WTC11 (cell line): ENCODE measurements at regions not wholly inside any gene's neighbourhood (a gene's known extent, or its start where the extent isn't known, plus 50 kb on each side); places are given as distances from the start of the nearest gene placed in this dataset.

ENCODE experiments used
- ATAC-seq: fragments of 200-7000 bp; cut with Tn5 transposase; 2 replicates; pipeline ENCODE4 v1.10.0; 2021; ENCODE audit warnings: mild to moderate bottlenecking, moderate library complexity
- CTCF ChIA-PET: fragments of 300-600 bp; sonication (Branson Sonifier 250); formaldehyde crosslinking; loops from one replicate; lab custom pipeline; 2021; ENCODE audit warnings: antibody characterized with exemption; lab: Charles Lee
- POLR2A ChIA-PET: fragments of 350-600 bp; sonication (Branson Sonifier 250); formaldehyde crosslinking; loops from one replicate; lab custom pipeline; 2021; ENCODE audit warnings: antibody characterized with exemption; lab: Charles Lee
- DNase-seq: peaks from one replicate; pipeline ENCODE4 v3.0.0; 2021; ENCODE audit warnings: low spot score
- H3K27ac Mint-ChIP-seq: 2 replicates; pipeline ENCODE4 v1.8.0; 2021; ENCODE audit warnings: mixed read lengths
- H3K27me3 Mint-ChIP-seq: 2 replicates; pipeline ENCODE4 v1.8.0; 2021; ENCODE audit warnings: low read depth, mild to moderate bottlenecking, moderate library complexity, mixed read lengths
- H3K36me3 Mint-ChIP-seq: 2 replicates; pipeline ENCODE4 v1.8.0; 2021; ENCODE audit warnings: mixed read lengths
- H3K4me1 Mint-ChIP-seq: 2 replicates; pipeline ENCODE4 v1.8.0; 2022; ENCODE audit warnings: mixed read lengths
- H3K4me3 Mint-ChIP-seq: 2 replicates; pipeline ENCODE4 v1.8.0; 2021; ENCODE audit warnings: mild to moderate bottlenecking, moderate library complexity, mixed read lengths
- H3K9me3 Mint-ChIP-seq: 2 replicates; pipeline ENCODE4 v1.8.0; 2021; ENCODE audit warnings: mixed read lengths
- ATF6 ChIP-seq: sonication (generic); formaldehyde crosslinking; IDR thresholded peaks from 2 replicates; pipeline ENCODE4 v1.8.1; 2023; ENCODE audit warnings: mild to moderate bottlenecking, missing genetic modification reagents
- CTCF ChIP-seq: fragments of 200-600 bp; IDR thresholded peaks from 2 replicates; pipeline ENCODE4 v1.8.0; 2022; ENCODE audit warnings: antibody characterized with exemption
- ESRRA ChIP-seq: sonication (generic); formaldehyde crosslinking; IDR thresholded peaks from 2 replicates; pipeline ENCODE4 v1.8.1; 2022; ENCODE audit warnings: mild to moderate bottlenecking, missing genetic modification reagents, borderline replicate concordance
- FOXP1 ChIP-seq: sonication (generic); formaldehyde crosslinking; IDR thresholded peaks from 2 replicates; pipeline ENCODE4 v1.8.0; 2022; ENCODE audit warnings: missing genetic modification reagents, mild to moderate bottlenecking, moderate library complexity, borderline replicate concordance
- IRF1 ChIP-seq: sonication (generic); formaldehyde crosslinking; IDR thresholded peaks from 2 replicates; pipeline ENCODE4 v1.8.0; 2023; ENCODE audit warnings: missing genetic modification reagents
- KAT7 ChIP-seq: sonication (generic); formaldehyde crosslinking; IDR thresholded peaks from 2 replicates; pipeline ENCODE4 v1.8.1; 2023; ENCODE audit warnings: missing genetic modification reagents, mild to moderate bottlenecking, borderline replicate concordance
- NFATC4 ChIP-seq: fragments of 250-450 bp; sonication (Bioruptor Pico); IDR thresholded peaks from 2 replicates; pipeline ENCODE4 v1.9.0; 2021; ENCODE audit warnings: mild to moderate bottlenecking
- NFE2L1 ChIP-seq: sonication (generic); formaldehyde crosslinking; IDR thresholded peaks from 2 replicates; pipeline ENCODE4 v1.8.1; 2023; ENCODE audit warnings: missing genetic modification reagents
- NR2C2 ChIP-seq: sonication (generic); formaldehyde crosslinking; IDR thresholded peaks from 2 replicates; pipeline ENCODE4 v1.8.0; 2022; ENCODE audit warnings: mild to moderate bottlenecking, missing genetic modification reagents
- PREB ChIP-seq: sonication (generic); formaldehyde crosslinking; IDR thresholded peaks from 2 replicates; pipeline ENCODE4 v1.8.1; 2022; ENCODE audit warnings: mild to moderate bottlenecking, missing genetic modification reagents, moderate library complexity, borderline replicate concordance
- RELA ChIP-seq: sonication (generic); formaldehyde crosslinking; IDR thresholded peaks from 2 replicates; pipeline ENCODE4 v1.8.1; 2022; ENCODE audit warnings: missing genetic modification reagents, mild to moderate bottlenecking, borderline replicate concordance
- SMAD4 ChIP-seq: sonication (generic); formaldehyde crosslinking; IDR thresholded peaks from 2 replicates; pipeline ENCODE4 v1.8.0; 2022; ENCODE audit warnings: mild to moderate bottlenecking, missing genetic modification reagents
- TEAD4 ChIP-seq: sonication (generic); formaldehyde crosslinking; IDR thresholded peaks from 2 replicates; pipeline ENCODE4 v1.8.0; 2022; ENCODE audit warnings: mild to moderate bottlenecking, missing genetic modification reagents
- ZBTB43 ChIP-seq: sonication (generic); formaldehyde crosslinking; IDR thresholded peaks from 2 replicates; pipeline ENCODE4 v1.8.1; 2023; ENCODE audit warnings: mild to moderate bottlenecking, missing genetic modification reagents
- ZNF121 ChIP-seq: sonication (generic); formaldehyde crosslinking; IDR thresholded peaks from 2 replicates; pipeline ENCODE4 v1.8.0; 2023; ENCODE audit warnings: missing genetic modification reagents
- ZNF219 ChIP-seq: sonication (generic); formaldehyde crosslinking; IDR thresholded peaks from 2 replicates; pipeline ENCODE4 v1.8.0; 2023; ENCODE audit warnings: missing genetic modification reagents, mild to moderate bottlenecking, borderline replicate concordance
- TF ChIP-seq, protein P1 (sequence below): sonication (generic); formaldehyde crosslinking; conservative IDR thresholded peaks from 2 replicates; pipeline ENCODE4 v1.8.1; 2022; ENCODE audit warnings: mild to moderate bottlenecking, missing genetic modification reagents
- TF ChIP-seq, protein P2 (sequence below): sonication (generic); formaldehyde crosslinking; IDR thresholded peaks from 2 replicates; pipeline ENCODE4 v1.8.0; 2022; ENCODE audit warnings: mild to moderate bottlenecking, missing genetic modification reagents
- TF ChIP-seq, protein P3 (sequence below): fragments of 250-450 bp; sonication (Bioruptor Pico); conservative IDR thresholded peaks from 2 replicates; pipeline ENCODE4 v1.9.0; 2021; ENCODE audit warnings: mild to moderate bottlenecking
- TF ChIP-seq, protein P4 (sequence below): fragments of 250-450 bp; sonication (Bioruptor Pico); IDR thresholded peaks from 2 replicates; pipeline ENCODE4 v1.9.0; 2021; ENCODE audit warnings: mild to moderate bottlenecking

DNA sequence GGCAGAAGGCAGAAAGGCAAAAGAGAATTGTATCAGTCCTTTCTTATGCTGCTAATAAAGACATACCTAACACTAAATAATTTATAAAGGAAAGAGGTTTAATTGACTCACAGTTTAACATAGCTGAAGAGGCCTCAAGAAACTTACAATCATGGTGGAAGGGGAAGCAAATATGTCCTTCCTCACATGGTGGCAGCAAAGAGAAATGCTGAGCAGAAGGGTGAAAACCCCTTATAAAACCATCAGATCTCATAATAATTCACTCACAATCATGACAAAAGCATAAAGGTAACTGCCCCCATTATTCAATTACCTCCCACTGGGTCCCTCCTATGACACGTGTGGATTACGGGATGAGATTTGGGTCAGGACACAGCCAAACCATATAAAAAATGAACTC is 312.5 kb upstream of the PTGER4 start:
- DNase-seq (no peak), ATAC-seq (no peak)
- no peak overlapping the region for H3K27ac Mint-ChIP-seq
- H3K27me3 Mint-ChIP-seq: no peaks in the 10 kb centered on the region
- H3K36me3 Mint-ChIP-seq: peaks cover 3% of the 10 kb centered on the region; the same call in 1 of the 2 replicates
- H3K4me1 Mint-ChIP-seq: no peaks in the 10 kb centered on the region
- H3K4me3 Mint-ChIP-seq: no peak overlapping the region
- TF ChIP-seq ZNF121 (CRISPR knock-in tag) (no peak), ATF6 (CRISPR knock-in tag) (no peak), NR2C2 (CRISPR knock-in tag) (no peak)
- TF ChIP-seq, all 79 proteins: peak for 0
- ChIA-PET CTCF (no interaction called here), POLR2A (no interaction called here)
- H3K9me3 Mint-ChIP-seq: peaks cover 23% of the 10 kb centered on the region

DNA sequence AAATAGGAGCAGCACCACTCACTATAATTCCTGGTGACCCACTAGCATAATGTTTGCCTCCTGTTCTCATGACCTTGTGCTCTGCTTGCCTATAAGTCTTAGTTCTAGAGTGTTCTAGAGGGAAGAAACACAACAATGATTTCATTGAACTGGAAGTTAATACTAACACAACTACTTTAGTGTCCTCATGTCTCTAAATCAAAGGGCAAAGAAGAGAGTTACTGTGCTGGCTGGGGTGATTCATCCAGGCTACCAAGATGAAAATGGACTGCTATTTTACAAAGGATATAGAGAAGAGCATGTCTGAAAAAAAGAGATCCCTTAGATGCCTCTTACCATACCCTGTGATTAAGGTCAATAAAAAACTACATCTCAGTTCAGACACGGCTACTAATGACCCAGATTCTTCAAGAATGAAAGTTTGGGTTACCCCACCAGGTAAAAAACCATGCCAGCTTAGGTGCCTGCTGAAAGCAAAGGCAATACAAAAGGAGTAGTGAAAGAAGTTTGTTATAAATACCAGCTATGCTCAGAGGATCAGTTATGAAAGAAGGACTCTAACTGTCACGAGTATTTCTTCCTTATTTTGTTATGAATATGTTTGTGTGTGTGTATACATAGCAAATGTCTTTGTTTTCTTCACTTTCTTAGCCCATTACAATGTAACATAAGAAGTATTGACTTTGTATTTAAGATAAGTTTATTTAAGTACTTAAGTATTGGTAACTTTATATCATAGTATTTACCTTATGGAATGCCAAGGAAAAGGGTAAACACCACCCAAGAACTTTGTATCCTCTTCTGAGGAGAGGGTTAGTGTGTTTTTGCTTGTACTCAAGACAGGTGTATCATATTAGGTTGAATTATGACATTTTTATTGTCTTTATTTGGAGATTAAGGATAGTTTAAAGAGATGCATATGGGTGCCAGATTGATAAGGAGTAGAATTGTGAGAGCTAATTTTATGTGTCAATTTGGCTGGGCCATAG is 314.1 kb upstream of the PTGER4 start:
- CTCF ChIA-PET: no interaction called here
- Mint-ChIP-seq H3K4me3 (no peak overlapping the region), H3K9me3 (peaks cover 18% of the 10 kb centered on the region), H3K27me3 (no peaks in the 10 kb centered on the region), H3K36me3 (peaks cover 3% of the 10 kb centered on the region; the same call in 1 of the 2 replicates), H3K4me1 (no peaks in the 10 kb centered on the region), H3K27ac (no peak overlapping the region)
- TF ChIP-seq TEAD4 (no peak), ZNF219 (CRISPR knock-in tag) (no peak), KAT7 (CRISPR knock-in tag) (no peak), NFE2L1 (CRISPR knock-in tag) (no peak), NFATC4 (CRISPR knock-in tag) (no peak), PREB (CRISPR knock-in tag) (no peak), SMAD4 (CRISPR knock-in tag) (no peak), ESRRA (CRISPR knock-in tag) (no peak), RELA (CRISPR knock-in tag) (no peak), IRF1 (CRISPR knock-in tag) (no peak), CTCF (no peak), ZBTB43 (CRISPR knock-in tag) (no peak), FOXP1 (no peak)
- TF ChIP-seq, protein P1, sequence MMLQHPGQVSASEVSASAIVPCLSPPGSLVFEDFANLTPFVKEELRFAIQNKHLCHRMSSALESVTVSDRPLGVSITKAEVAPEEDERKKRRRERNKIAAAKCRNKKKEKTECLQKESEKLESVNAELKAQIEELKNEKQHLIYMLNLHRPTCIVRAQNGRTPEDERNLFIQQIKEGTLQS (CRISPR knock-in tag): no peak
- TF ChIP-seq, protein P2, sequence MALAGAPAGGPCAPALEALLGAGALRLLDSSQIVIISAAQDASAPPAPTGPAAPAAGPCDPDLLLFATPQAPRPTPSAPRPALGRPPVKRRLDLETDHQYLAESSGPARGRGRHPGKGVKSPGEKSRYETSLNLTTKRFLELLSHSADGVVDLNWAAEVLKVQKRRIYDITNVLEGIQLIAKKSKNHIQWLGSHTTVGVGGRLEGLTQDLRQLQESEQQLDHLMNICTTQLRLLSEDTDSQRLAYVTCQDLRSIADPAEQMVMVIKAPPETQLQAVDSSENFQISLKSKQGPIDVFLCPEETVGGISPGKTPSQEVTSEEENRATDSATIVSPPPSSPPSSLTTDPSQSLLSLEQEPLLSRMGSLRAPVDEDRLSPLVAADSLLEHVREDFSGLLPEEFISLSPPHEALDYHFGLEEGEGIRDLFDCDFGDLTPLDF (CRISPR knock-in tag): no peak
- TF ChIP-seq, protein P3, sequence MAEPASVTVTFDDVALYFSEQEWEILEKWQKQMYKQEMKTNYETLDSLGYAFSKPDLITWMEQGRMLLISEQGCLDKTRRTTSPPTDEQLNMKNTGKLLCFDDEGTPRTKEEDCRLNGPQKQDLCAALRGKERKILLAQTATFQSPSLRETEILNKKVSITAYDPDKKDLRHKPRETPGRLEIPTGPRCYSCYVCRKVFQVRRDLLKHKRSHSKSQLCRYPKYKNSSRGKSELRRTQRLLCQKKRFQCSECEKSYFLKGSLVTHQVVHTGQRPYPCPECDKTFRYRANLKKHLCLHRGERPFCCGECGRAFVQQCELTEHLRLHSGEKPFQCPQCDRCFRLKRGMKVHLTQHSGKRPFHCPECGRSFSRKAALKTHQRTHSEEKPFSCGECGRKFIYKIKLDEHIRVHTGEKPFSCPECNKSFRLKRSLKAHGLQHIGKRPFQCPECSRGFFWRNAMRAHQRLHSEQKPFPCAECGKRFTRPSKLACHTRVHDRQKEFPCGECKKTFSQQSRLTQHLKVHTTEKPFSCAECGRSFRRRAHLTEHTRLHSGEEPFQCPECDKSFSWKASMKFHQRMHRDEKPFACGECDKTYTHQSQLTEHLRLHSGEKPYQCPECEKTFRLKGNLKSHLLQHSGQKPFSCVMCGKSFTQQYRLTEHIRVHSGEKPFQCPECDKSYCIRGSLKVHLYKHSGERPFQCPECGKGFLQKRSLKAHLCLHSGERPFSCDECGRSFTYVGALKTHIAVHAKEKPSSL: no peak
- TF ChIP-seq, protein P4, sequence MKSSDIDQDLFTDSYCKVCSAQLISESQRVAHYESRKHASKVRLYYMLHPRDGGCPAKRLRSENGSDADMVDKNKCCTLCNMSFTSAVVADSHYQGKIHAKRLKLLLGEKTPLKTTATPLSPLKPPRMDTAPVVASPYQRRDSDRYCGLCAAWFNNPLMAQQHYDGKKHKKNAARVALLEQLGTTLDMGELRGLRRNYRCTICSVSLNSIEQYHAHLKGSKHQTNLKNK (CRISPR knock-in tag): no peak
- ATAC-seq (no peak), DNase-seq (no peak)
- POLR2A ChIA-PET: no interaction called here
